ENCODE measurements at regions not wholly inside any gene's neighbourhood (a gene's known extent, or its start where the extent isn't known, plus 50 kb on each side); places are given as distances from the start of the nearest gene placed in this dataset.
"Not testable (repeated sequence)": the region's sequence is repeated elsewhere in the genome, so short reads cannot be mapped to it uniquely, and the experiment has no call there.

DNA sequence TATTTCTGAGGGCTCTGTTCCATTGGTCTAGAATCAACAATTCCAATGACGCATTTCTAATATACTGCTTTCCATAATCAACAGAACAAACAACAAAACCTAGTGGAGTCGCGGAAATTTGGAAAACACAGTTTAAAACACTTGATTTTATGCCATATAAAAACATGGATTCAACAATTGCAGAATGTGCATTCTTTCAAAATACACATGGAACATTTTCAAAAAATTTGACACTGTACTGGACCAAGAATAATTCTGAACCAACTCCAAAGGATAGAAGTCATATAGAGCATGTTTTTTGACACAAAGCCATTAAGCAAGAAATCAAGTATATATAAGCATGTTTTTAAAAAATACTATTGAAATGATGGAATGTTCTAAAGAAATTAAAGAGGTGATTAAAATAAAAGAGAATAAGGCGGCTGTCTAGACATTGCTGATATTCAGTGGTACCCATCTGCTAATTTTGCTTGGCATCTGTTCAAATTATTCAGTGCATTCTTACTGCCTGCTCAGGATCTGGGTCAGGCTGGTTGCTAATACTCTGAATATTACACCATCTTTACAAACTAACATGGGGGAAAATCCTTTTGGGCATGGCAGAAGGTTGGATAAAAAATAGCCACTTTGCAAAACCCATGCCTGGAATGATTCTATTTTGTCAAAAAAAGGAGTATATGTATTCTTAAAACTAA lies 221.3 kb downstream of the NPR3 start:
- no peak for DNase-seq

DNA sequence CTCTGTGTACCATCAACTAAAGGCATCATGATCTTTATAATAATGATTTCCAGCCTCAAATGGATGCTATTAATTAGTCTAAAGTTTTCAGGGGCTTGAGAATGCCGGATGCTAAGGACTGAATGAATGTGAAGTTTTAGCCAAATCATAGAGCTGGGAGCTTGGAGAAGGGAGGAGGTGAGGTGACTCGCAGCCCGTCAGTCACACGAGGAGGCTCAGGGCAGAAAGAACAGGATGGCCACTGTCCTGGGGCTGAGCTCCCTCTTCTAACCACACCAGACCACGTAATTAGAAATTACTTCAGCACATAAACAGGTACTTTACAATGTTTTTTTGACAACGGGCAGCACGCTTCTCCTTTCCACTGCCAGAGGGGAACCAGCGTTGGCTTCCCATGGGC lies 222.6 kb downstream of the NPR3 start:
- no peak for DNase-seq

DNA sequence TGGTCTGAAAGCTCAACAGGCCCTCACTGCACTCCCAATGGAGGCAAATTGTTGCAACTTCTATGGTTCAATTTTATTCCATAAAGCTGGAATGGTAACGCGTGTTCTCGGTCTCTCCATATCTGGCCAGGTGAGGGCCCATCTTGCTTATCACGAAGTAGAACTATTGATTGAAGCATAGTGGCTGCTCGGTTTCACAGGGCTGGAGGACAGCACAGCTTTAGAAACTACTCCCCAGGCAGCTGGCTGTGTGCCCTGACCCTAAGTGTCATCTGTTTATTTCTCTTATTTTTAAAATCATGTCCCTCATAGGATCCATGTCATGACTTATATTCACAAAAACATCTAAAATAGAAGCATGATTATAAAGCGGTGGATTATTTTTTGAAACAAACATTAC lies 223.4 kb downstream of the NPR3 start:
- no peak for DNase-seq

DNA sequence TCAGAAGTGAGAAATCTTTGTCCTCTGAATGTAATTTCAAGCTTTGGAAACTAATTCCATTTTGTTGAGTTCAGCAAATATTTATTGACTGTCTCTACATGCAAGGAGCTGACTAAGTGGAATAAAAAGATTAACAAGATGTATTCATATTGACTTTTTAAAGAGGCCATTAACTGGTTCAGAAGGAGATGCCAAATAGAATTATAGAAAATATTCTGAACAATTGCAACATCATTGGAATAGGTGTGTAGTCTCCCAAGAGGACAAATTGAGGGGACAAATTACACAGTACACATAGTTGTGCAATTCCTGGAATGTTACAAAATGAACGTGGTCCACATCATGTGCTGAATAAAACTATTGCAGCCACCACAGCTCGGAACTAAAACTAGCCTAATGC lies 224.2 kb downstream of the NPR3 start:
- no peak for DNase-seq

DNA sequence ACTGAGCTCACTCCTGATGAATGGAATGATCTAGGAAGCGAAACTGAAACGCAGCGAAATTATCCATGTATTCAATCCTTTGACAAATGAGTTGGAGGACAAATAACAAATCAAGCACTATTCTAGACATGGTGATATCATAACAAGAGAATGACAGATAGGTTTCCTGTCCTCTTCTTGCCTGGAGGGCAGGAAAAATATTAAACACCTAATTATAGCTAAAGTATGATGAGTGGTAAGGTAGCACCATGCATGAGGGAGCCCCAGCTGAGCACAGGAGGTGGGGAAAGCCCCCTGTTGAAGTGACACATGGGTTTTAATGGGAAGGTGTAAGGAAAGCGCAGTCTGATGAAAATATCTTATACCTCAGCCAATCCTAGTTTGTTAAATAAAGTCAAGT lies 225.2 kb downstream of the NPR3 start:
- DNase-seq, result no peak

DNA sequence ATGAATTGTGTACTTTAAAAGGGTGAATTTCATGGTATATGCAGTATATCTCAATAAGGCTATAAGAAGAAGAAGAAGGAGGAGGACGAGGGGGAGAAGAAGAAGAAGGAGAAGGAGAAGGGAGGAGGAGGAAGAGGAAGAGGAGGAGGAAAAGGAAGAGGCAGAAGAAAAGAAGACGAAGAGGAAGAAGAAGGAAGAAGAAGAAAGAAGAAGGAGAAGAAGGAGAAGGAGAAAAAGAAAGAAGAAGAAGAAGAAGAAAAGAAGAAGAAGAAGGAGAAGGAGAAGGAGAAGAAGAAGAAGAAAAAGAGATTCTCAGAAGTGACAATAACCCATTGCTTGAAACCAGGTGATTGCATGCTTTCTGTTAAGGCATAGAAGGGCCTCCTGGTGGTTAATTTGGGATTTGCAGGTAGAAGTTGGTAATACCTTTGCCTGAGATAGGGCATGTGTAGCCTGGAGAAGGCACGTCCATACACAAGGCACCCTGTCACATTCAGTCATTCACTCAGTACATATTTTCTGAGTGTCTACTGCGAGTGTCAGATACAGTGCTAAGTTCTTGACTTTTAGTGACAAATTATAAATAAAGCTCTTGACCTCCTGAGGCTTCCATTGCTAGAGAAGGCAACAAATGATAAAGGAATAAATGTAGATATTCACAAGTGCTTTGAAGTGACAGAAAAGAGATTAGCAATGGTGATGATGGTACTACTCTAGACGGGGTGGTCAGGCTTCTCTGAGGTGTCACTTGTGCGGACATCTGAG lies 231.3 kb downstream of the NPR3 start:
- no peak for DNase-seq

DNA sequence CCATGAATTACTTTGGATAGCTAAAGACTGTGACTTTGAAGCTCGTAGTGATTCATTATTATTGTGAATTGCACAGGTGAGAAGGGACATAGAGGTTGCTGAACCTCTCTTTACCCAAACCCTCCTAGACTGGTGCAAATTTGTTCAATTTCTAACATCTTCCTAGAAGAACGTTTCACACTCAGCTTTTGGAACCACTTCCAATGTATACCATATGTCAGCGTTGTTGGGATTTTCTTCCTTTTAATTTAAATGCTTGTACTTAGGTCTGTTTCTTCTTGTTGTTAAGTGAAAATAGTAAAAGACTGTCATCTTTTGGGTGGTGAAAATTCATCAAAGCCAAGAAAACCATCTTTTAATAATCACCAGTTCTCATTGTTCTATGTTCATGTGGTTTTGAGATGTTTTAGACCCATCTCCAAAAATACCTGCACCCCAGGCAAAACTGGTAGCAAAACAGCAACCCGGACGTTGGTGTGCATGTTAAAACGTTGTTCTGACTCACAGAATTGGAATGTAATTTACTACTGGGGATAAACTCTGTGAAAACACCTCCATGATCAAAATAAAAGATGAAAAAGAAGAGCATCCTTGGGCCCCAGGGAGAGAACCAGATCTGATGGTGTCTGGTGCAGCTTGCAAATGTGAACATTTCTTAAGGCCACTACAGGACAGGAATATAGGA lies 238.3 kb downstream of the NPR3 start:
- no peak for DNase-seq

DNA sequence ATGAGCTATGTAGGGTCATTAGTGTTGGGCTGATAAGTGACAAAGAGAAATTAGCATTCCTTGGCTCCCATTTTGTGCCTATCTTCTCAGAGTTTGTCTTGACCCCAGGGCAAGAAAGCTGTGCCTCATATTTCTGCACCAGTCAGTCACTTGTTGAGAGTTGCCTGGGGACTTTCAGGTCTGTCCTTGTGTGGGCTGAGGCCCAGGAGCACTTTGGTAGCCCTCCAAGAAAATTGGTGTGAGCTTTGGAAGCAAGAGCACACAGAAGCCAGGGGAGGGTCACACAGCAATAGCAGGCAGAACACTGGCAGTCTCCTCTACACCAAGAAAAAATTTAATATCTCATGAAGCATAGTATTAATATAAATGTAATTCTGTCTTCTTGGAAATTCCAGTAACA lies 239.9 kb downstream of the NPR3 start:
- no peak for DNase-seq

DNA sequence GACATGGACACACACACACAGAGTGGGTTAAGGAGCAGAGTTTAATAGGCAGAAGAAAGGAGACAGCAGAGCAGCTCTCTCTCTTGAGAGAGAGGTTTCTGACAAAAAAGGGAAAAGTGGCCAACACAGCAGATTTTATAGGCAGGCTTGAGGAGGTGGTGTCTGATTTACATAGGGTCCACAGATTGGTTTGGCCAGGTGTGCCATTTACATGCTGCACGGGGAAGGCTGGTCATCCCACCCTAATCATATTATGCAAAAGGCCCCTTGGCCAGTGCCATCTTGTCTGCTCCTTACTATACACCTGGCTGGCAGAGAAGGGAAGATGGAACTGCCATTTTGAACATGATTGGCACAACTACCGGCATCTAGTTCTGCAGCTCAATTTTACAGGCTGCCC lies 240.8 kb downstream of the NPR3 start:
- DNase-seq, result no peak

DNA sequence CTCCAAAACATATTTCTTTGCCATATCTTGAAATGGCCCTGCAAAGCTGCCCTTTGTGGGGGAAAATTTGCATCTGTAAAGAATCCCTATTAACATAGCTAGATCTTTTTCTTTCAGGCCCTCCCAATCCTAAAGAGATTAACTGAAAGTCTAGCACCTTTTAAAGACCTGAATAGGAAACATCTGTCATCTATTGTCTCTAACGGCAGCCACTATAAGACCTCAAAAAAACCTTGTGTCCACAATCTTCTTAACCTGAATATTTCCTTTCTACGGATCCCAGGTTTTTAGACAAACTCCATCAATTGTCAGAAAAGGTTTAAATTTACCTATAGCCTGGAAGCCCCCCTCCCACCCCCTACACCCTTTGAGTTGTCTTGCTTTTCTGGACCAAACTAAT lies 241.3 kb downstream of the NPR3 start:
- not testable (repeated sequence) for DNase-seq

DNA sequence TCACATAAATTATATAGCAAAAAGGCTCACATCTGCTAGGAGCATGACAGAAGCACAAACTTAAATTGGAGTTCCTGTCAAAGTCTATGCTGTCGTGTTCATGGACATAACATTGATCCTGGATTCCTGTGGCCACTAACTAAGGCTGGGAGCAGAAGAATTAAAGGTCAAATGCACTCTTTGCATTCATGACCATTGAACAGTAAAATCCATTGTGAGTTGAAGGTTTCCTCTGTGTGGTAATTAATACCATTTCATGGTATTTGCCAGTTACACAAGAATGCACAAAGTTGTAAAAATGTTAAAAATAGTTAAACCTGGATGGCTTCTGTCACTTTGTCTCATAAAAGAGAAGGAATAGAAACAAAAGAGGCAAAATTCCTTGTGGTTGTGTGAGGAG lies 242.6 kb downstream of the NPR3 start:
- DNase-seq, result no peak

DNA sequence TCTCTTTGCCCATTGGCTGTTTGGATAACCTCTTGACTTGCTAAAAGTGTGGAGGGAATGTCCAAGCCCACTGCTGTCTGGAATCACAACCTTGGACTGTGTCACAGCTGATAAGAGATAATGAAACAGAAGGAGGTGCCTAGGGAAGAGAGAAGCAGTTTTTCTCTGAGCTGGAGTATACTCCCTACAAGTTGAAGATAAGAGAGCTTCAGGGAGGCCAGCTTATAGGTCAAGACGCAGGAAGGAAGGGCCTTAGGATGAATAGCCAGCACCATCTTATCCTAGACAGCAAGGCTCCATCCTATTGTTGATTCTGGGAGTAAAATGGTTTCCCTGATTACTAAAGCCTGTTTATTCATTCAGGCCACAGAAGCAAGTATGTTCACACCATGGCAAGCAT lies 244.7 kb downstream of the NPR3 start:
- no peak for DNase-seq

DNA sequence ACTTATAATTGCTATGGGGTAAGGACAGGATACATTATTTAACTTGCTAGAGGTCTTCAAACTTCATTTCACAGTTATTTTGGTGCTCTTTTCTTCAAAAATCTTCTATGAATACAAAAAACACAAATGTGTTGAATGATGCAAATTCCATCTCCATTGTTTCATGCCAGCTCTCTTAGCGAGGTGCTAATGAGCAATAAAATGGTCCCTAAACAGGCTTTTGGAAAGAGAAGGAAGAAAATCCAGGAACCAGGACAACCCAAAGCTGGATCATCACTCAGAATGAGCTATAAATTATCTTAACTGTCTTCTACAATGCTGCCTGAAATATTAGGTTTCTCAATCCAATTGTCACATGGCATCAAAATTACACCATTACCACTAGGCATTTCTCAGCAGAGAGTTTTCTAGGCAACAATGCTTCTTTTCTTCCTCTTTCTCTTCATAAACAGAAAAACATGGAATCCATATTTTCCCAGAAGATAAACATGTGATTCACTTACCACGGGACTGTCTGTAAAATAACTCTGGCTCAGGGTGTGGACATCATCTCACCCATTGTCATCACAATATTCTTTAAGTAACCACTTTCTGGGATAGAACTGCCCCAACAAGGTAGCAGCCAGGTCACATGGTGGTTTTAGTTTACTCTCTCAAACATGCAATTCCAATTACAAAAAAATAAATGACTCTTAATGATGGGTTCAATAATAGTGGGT lies 249.4 kb downstream of the NPR3 start:
- DNase-seq, result no peak

DNA sequence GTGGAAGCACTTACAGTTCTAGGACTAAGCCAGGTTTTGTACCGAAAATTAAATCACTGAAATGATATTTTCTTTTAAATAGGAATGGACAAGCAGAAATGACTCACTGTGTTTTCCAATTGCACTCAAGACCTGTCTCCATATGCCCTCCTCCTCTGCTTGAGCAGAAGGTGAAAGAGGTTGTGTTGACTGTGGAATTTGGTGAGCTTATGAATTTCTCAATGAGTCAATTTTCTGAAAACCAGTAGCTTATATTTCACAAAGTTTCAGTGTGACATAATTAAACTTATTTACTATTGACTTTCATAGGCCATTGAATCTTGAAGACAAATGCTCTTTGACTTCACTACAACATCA lies 249.9 kb downstream of the NPR3 start:
- no peak for DNase-seq

DNA sequence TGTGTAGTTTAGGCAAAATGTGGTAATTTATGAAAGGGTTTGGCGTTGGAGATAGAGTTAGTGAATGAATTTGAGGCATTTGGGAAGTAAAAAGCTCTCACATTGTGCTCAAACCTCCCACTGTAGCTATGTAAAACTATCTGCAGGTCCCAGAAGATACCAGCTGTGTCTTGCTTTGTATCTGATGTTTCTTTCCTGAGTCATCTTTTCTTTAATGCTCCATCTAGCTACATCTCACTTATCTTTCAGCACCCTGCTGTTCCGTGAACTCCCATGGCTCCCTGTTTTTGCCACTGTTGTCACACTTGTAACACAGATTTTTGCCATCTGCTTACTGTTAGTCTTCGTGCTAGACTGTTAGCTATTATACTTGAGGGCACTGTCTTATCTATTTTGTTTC lies 253.1 kb downstream of the NPR3 start:
- DNase-seq, result no peak

DNA sequence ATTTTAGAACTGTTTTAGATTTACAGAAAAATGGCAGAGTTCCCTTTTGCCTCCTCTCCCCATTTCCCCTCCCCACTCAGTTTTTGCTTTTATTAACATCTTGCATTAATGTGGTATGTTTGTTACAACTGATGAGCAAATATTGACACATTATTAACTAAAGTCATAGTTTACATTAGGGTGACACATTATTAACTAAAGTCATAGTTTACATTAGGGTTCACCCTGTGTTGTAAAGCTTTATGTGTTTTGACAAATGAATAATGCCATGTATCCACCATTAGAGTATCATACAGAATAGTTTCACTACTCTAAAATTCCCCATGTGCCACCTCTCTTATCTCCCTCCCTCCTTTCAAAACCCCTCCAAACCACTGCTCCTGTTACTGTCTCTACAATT lies 262.5 kb downstream of the NPR3 start:
- DNase-seq, result no peak

DNA sequence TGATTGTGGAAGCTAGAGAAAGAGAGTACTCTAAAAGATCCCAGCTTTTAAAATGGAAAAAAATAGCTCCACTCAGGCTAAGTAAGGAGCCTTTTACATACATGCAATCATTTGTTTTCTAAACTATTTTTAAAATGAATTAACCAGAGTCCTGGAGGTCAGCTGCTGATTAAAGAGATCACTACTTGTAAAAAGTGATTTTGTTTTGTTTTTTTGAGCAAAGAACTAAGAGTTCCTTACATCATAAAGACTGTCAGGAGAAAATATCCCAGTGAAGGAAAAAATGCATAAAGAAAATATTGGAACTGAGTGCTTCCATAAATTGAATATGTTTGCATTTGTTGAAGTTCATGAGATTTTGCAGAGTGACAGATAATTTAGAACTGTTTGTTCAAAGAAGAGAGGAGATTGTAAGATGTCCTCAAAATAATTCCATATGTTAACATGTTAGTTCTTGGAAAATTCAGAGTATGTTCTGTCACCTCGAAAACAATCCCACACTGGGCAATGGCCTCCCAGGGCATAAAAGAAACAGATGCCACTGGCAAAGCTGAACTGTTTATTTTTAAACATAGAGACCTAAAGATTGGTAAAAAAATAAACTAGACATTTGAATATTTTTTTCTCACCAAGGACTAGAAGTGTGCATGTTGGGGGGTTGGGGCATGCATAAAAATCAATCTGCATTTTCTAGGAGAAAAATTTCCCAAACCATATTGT lies 264.7 kb downstream of the NPR3 start:
- DNase-seq, result no peak

DNA sequence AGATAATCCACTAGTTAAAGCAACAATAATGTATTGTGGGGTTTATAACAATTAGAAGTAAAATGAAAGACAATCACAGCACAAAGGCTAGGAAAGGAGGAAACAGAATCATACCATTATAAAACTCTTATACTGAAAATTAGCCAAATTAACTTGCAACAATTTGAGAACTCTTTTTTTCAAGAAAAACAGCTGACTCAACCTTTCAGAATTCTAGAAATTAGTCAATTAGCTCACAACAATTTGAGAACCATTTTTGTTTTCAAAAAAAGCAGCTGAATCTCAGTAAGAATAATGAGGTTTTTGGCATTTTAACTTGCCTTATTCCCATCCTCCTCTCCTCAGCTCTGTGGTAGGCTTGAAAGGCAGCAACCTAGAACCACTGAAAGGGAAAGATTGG lies 269.9 kb downstream of the NPR3 start:
- DNase-seq, result no peak

DNA sequence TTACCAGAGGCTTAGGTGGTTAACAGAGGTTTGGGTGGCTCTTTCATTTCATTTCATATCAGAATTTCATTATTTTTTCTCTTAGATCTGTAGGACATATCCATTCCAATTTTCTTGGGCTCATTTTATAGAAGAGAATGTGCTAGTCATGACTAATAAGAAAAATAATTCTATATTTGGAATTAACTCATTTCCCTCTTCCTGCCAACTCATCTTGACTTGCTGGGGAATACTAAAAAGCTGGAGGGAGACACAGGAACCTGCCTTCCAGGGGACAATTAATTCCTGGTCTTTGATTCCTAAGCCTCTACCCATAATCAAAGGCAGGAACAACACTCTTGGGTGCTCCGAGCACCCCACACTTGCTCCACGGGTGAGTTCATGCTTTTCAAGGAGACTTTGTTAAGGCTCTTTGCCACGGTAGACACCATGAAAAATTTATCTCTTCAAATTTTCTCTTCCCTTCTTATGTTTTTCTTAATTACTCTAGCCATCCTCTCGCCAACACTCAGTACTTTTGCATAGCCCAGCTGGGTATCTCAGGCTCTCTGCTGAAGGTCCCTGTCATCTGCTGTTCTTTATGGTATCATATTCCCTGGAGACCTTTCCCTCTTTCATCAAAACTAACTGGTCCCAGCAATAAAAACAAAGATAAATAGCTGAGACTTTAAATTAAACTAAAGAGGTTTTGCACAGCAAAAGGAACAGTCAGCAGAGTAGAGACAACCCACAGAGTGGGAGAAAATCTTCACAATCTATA lies 273.9 kb downstream of the NPR3 start:
- no peak for DNase-seq

DNA sequence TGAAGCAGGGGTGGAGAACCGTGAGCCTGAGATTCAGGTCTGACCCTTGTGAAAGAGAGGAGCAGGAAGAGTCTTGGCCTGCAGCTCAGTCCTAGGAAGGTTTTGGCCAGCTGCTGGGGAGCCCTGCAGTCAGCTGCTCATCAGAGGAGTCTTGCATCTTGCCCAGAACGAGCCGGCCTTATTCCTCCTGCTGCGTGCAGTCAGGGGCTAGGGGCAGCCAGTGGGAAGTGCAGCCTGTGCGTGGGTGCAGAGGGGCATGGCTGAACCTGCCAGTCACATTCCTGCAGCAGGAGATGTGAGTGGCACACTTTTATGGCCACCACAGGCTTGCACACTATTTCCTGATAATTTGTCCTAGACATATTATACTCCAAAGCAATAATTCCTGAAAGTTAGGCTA lies 278.7 kb downstream of the NPR3 start:
- DNase-seq, result no peak

DNA sequence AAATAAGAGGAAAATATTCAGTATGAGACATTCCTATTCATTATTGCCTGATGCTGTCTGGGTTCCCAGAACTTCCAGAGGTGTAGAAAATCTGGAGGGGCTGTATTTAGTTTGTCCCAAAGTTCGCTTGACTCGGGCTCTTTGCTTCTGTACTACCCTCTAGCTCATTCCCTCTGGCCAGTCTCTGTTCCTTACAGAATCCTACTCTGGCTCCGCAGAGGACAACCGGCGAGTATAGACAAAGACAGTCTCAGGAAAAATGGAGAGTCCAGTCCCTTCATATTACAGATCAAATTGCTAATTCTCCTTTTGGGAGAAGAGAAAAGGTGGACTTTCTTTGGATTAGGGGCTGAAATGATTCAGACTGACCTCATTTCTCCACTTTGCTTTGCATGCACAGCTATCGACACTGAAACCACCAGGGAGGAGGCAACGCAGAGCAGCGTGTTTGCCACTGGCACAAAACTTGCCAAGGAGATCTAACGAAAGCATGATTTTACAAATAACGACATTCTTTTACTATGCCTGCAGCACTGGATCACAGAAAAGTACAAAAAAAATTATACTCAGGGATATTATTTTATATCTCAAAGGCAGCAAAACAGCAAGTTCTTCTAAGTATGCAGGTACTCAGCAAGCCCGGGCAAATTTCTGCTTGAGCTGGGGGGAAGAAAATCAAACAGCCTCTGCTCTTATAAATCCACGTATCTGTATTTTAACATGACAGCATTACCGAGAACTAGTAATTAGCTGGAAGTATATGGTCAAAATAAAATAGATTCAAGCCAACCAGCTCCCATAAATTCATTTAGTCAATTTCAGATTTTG lies 279.7 kb downstream of the NPR3 start:
- no peak for DNase-seq

Data from NCI-H1105 treated with DMSO at 0.1 percent for 48 hours (cell line).